Bronchial epithelial cell (primary cell): ENCODE measurements at regions not wholly inside any gene's neighbourhood (a gene's known extent, or its start where the extent isn't known, plus 50 kb on each side); places are given as distances from the start of the nearest gene placed in this dataset.

Experiments
- DNase-seq: peaks from one replicate; pipeline ENCODE4 v3.0.0-alpha.2; 2010; ENCODE audit warnings: low read depth
- FAIRE-seq: peaks from 2 replicates; lab custom pipeline; 2011; peaks lifted over from hg19 to GRCh38; lab: Jason Lieb, UNC
- H3K27me3 ChIP-seq: 2 replicates; pipeline ENCODE4 v1.5.1; 2011; ENCODE audit warnings: low read length; ENCODE audit not compliant: control insufficient read depth, insufficient read depth
- H3K36me3 ChIP-seq: 2 replicates; pipeline ENCODE4 v1.5.1; 2011; ENCODE audit warnings: low read length; ENCODE audit not compliant: control insufficient read depth, insufficient read depth
- H3K4me3 ChIP-seq: 2 replicates; pipeline ENCODE4 v1.5.1; 2011; ENCODE audit warnings: mild to moderate bottlenecking, low read depth, low read length, control low read depth
- CTCF ChIP-seq: IDR thresholded peaks from 2 replicates; pipeline ENCODE4 v1.5.1; 2011; ENCODE audit warnings: mild to moderate bottlenecking, moderate library complexity, low read length, control low read depth, inconsistent platforms; ENCODE audit not compliant: insufficient read depth, severe bottlenecking

GRCh38 chr2:53583583-53583982, 184.0 kb upstream of the CHAC2 start:
- DNase-seq = no peak
- FAIRE-seq = no peak
- no peak overlapping the region for H3K4me3 ChIP-seq
- no peaks in the 10 kb centered on the region for H3K36me3 ChIP-seq
- H3K27me3 ChIP-seq = peaks cover 4% of the 10 kb centered on the region
- no peak for TF ChIP-seq CTCF

GRCh38 chr2:53582556-53582955, 185.0 kb upstream of the CHAC2 start:
- Histone ChIP-seq H3K4me3 (no peak overlapping the region), H3K36me3 (no peaks in the 10 kb centered on the region), H3K27me3 (peaks cover 4% of the 10 kb centered on the region)
- DNase-seq = no peak
- FAIRE-seq = no peak
- no peak for TF ChIP-seq CTCF

- FAIRE-seq = no peak
- no peak for TF ChIP-seq CTCF
- peaks cover 4% of the 10 kb centered on the region for H3K27me3 ChIP-seq
- no peaks in the 10 kb centered on the region for H3K36me3 ChIP-seq
- no peak for DNase-seq
- no peak overlapping the region for H3K4me3 ChIP-seq
Observed at GRCh38 chr2:53576166-53576565, 191.4 kb upstream of the CHAC2 start.

- Histone ChIP-seq H3K27me3 (peaks cover 4% of the 10 kb centered on the region), H3K4me3 (no peak overlapping the region), H3K36me3 (no peaks in the 10 kb centered on the region)
- FAIRE-seq = no peak
- no peak for TF ChIP-seq CTCF
- no peak for DNase-seq
Observed at GRCh38 chr2:53575721-53576124, 191.9 kb upstream of the CHAC2 start.

GRCh38 chr2:53572696-53573095, 194.9 kb upstream of the CHAC2 start:
- Histone ChIP-seq H3K27me3 (no peaks in the 10 kb centered on the region), H3K4me3 (no peak overlapping the region), H3K36me3 (no peaks in the 10 kb centered on the region)
- DNase-seq = no peak
- no peak for FAIRE-seq
- TF ChIP-seq CTCF = no peak

- Histone ChIP-seq H3K4me3 (no peak overlapping the region), H3K27me3 (no peaks in the 10 kb centered on the region), H3K36me3 (no peaks in the 10 kb centered on the region)
- FAIRE-seq (no peak), DNase-seq (peak; percentile 49)
- TF ChIP-seq CTCF = no peak
Observed at GRCh38 chr2:53569957-53570727, 197.5 kb upstream of the CHAC2 start.
